H1 (cell line): ENCODE measurements at regions not wholly inside any gene's neighbourhood (a gene's known extent, or its start where the extent isn't known, plus 50 kb on each side); places are given as distances from the start of the nearest gene placed in this dataset.
"Not testable (repeated sequence)": the region's sequence is repeated elsewhere in the genome, so short reads cannot be mapped to it uniquely, and the experiment has no call there.

Source experiments
- BCL11A ChIP-seq, 2 experiments: IDR thresholded peaks; one replicate each; pipeline ENCODE4 v1.6.1; 2011; ENCODE audit warnings: low read depth in 2 of 2, low read length in 2 of 2, mild to moderate bottlenecking in 2 of 2
- CTCF ChIP-seq, 3 experiments: IDR thresholded peaks; 1 replicate in 2 of 3; 2 replicates in 1 of 3; pipeline versions ENCODE4 v1.5.1 to v1.6.1; 2011; ENCODE audit warnings: low read length in 3 of 3, mild to moderate bottlenecking in 3 of 3, inconsistent platforms in 2 of 3, low read depth in 1 of 3, moderate library complexity in 1 of 3; ENCODE audit not compliant: insufficient read depth in 1 of 3; ENCODE audit errors: control extremely low read depth in 1 of 3
- EP300 ChIP-seq, 2 experiments: IDR thresholded peaks; 1 replicate in 1 of 2; 2 replicates in 1 of 2; pipeline ENCODE4 v1.6.1; 2011 to 2012; ENCODE audit warnings: low read depth in 2 of 2, low read length in 2 of 2, mild to moderate bottlenecking in 2 of 2, borderline replicate concordance in 1 of 2, inconsistent platforms in 1 of 2, moderate library complexity in 1 of 2
- EZH2 ChIP-seq: fragments of 200-600 bp; sonication (generic); IDR thresholded peaks from 2 replicates; pipeline ENCODE4 v1.7.1; 2012; ENCODE audit warnings: low read depth, mild to moderate bottlenecking, moderate library complexity, low read length, inconsistent platforms; ENCODE audit not compliant: severe bottlenecking
- FOSL1 ChIP-seq: IDR thresholded peaks from 2 replicates; pipeline ENCODE4 v1.6.1; 2011; ENCODE audit warnings: mild to moderate bottlenecking, low read depth, low read length, moderate library complexity; ENCODE audit not compliant: insufficient read depth
- JUN ChIP-seq: IDR thresholded peaks from 2 replicates; pipeline ENCODE4 v1.6.1; 2011; ENCODE audit warnings: low read depth, mild to moderate bottlenecking, improper control_type of control experiment, low read length
- JUND ChIP-seq: IDR thresholded peaks from 2 replicates; pipeline ENCODE4 v1.6.1; 2011; ENCODE audit warnings: mild to moderate bottlenecking, improper control_type of control experiment, low read length
- POLR2A ChIP-seq, 2 experiments: IDR thresholded peaks; 1 replicate in 1 of 2; 2 replicates in 1 of 2; pipeline ENCODE4 v1.6.1; 2011; ENCODE audit warnings: low read depth in 2 of 2, low read length in 2 of 2, mild to moderate bottlenecking in 2 of 2; ENCODE audit errors: control extremely low read depth in 1 of 2
- POLR2AphosphoS5 ChIP-seq: IDR thresholded peaks from 2 replicates; pipeline ENCODE4 v1.6.1; 2011; ENCODE audit warnings: low read depth, low read length
- RBBP5 ChIP-seq: IDR thresholded peaks from 2 replicates; pipeline ENCODE4 v1.7.1; 2012; ENCODE audit warnings: low read depth, mild to moderate bottlenecking, inconsistent platforms, low read length, moderate library complexity, borderline replicate concordance
- RFX5 ChIP-seq: IDR thresholded peaks from 2 replicates; pipeline ENCODE4 v1.6.1; 2011; ENCODE audit warnings: low read depth, low read length, improper control_type of control experiment, borderline replicate concordance
- SIN3A ChIP-seq, 2 experiments: IDR thresholded peaks in 1 of 2; conservative IDR thresholded peaks in 1 of 2; 2 replicates each; pipeline ENCODE4 v1.6.1; 2011 to 2012; ENCODE audit warnings: low read length in 2 of 2, improper control_type of control experiment in 1 of 2, low read depth in 1 of 2, mild to moderate bottlenecking in 1 of 2
- SP4 ChIP-seq: IDR thresholded peaks from 2 replicates; pipeline ENCODE4 v1.6.1; 2012; ENCODE audit warnings: low read length, inconsistent platforms

- not testable (repeated sequence) for TF ChIP-seq CTCF (IDR thresholded peaks at IDR 0.05; ENCODE audit: control extremely low read depth in 1 of 3, insufficient read depth in 1 of 3, low read depth in 1 of 3, low read length in 3 of 3); SP4; SIN3A (conservative IDR thresholded peaks at IDR 0.05 in 1 of 2, IDR thresholded peaks at IDR 0.05 in 1 of 2; ENCODE audit: low read depth in 1 of 2, low read length in 2 of 2); EZH2; RBBP5; EP300 (IDR thresholded peaks at IDR 0.05; ENCODE audit: borderline replicate concordance in 1 of 2, low read depth in 2 of 2, low read length in 2 of 2); POLR2A (IDR thresholded peaks at IDR 0.05; ENCODE audit: control extremely low read depth in 1 of 2, low read depth in 2 of 2, low read length in 2 of 2); FOSL1; JUND; BCL11A (IDR thresholded peaks at IDR 0.05; ENCODE audit: low read depth in 2 of 2, low read length in 2 of 2); RFX5; JUN; POLR2AphosphoS5
Measured at GRCh38 chr2:89758332-89759026, 1067.0 kb downstream of the RPIA start.
